ENCODE measurements at regions not wholly inside any gene's neighbourhood (a gene's known extent, or its start where the extent isn't known, plus 50 kb on each side); places are given as distances from the start of the nearest gene placed in this dataset.

DNA sequence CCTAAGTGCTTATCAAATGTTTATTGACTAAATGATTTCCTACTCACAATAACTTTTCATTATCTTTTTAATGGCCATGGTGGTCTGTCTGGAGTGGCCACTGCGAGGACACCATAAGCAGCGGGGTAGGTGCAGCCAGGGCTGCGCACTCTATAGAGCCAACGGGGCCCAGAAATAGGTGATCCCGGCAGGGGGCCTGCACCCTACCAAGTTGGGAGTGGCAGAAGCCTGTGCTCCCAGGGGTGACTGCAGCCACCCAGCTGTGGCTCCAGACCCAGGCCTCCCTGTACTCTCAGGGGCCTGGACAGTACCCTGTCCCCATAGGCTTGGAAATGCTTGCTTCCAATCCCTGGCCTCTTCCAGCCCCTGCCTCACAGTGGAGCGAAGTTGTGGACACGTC is 426.4 kb upstream of the FAT3 start:
- Histone ChIP-seq H3F3A (replicated peaks; ENCODE audit: insufficient read depth) (no peaks in the 10 kb centered on the region), H3K9ac (no peak overlapping the region), H3K4me3 (ENCODE audit: low read depth in 2 of 2, low read length in 1 of 2) (no peak overlapping the region), H4K20me1 (ENCODE audit: insufficient read depth) (no peaks in the 10 kb centered on the region), H3K27me3 (ENCODE audit: insufficient read depth) (no peaks in the 10 kb centered on the region), H3K4me1 (ENCODE audit: control insufficient read depth in 1 of 2, insufficient read depth in 2 of 2, low read depth in 1 of 2, low read length in 1 of 2) (peaks cover 0 to 4% of the 10 kb centered on the region in 2 experiments; a peak in 2 of 4 replicates), H3K9me3 (no peaks in the 10 kb centered on the region), H3K36me3 (replicated peaks in 1 of 2; ENCODE audit: control insufficient read depth in 1 of 2, insufficient read depth in 2 of 2, low read length in 1 of 2) (no peaks in the 10 kb centered on the region), H3K27ac (ENCODE audit: low read depth in 2 of 2, low read length in 1 of 2) (no peak overlapping the region), H3K79me2 (ENCODE audit: insufficient read depth) (no peaks in the 10 kb centered on the region), H2AFZ (ENCODE audit: low read depth) (no peak overlapping the region), H3K9me2 (no peaks in the 10 kb centered on the region), H3K4me2 (no peak overlapping the region)
- ChIA-PET CTCF (no interaction called here), POLR2A (no interaction called here)
- no peak for DNase-seq
- 80% methylated on average over 4 of the region's 7 CpGs for WGBS (ENCODE audit: low lambda C conversion rate)
- TF ChIP-seq RCOR1 (IDR thresholded peaks at IDR 0.05; ENCODE audit: low read length) = no peak
- no peak for TF ChIP-seq NFIC (IDR thresholded peaks at IDR 0.05; ENCODE audit: borderline replicate concordance)
- TF ChIP-seq, protein P1, sequence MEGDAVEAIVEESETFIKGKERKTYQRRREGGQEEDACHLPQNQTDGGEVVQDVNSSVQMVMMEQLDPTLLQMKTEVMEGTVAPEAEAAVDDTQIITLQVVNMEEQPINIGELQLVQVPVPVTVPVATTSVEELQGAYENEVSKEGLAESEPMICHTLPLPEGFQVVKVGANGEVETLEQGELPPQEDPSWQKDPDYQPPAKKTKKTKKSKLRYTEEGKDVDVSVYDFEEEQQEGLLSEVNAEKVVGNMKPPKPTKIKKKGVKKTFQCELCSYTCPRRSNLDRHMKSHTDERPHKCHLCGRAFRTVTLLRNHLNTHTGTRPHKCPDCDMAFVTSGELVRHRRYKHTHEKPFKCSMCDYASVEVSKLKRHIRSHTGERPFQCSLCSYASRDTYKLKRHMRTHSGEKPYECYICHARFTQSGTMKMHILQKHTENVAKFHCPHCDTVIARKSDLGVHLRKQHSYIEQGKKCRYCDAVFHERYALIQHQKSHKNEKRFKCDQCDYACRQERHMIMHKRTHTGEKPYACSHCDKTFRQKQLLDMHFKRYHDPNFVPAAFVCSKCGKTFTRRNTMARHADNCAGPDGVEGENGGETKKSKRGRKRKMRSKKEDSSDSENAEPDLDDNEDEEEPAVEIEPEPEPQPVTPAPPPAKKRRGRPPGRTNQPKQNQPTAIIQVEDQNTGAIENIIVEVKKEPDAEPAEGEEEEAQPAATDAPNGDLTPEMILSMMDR (IDR thresholded peaks at IDR 0.05) = no peak
- no peak for TF ChIP-seq RXRA (IDR thresholded peaks at IDR 0.05; ENCODE audit: borderline replicate concordance, low read depth)
- no peak for TF ChIP-seq POLR2AphosphoS5 (IDR thresholded peaks at IDR 0.05; ENCODE audit: low read depth, low read length)
- TF ChIP-seq, protein P2, sequence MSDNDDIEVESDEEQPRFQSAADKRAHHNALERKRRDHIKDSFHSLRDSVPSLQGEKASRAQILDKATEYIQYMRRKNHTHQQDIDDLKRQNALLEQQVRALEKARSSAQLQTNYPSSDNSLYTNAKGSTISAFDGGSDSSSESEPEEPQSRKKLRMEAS (IDR thresholded peaks at IDR 0.05; ENCODE audit: low read depth) = no peak
- no peak for TF ChIP-seq TEAD4 (IDR thresholded peaks at IDR 0.05; ENCODE audit: borderline replicate concordance, insufficient read depth)
- no peak for TF ChIP-seq GABPA (IDR thresholded peaks at IDR 0.05; ENCODE audit: low read depth)
- TF ChIP-seq, protein P3, sequence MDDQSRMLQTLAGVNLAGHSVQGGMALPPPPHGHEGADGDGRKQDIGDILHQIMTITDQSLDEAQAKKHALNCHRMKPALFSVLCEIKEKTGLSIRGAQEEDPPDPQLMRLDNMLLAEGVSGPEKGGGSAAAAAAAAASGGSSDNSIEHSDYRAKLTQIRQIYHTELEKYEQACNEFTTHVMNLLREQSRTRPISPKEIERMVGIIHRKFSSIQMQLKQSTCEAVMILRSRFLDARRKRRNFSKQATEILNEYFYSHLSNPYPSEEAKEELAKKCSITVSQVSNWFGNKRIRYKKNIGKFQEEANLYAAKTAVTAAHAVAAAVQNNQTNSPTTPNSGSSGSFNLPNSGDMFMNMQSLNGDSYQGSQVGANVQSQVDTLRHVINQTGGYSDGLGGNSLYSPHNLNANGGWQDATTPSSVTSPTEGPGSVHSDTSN (IDR thresholded peaks at IDR 0.05) = no peak
- TF ChIP-seq FOXJ3 (CRISPR knock-in tag; IDR thresholded peaks at IDR 0.05) = no peak

DNA sequence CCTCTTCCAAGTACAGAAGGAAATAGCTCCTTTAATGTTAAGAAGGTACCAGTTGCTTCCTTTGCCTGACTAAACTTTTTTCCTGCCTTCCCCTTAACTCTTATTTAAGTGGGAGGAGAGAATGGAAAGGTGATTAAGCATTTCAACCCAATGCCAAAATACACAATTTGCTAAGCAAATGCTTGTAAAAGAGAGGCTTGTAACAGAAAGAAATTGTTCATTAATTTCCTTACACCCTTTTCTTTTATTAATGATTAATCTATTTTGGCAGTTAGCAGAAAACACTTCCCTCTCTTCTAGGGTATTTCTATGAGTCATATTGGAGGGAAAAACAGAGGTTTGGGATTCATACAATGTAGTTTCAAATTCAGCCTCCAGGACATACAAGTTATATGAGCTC is 427.6 kb upstream of the FAT3 start:
- POLR2A ChIA-PET = no interaction called here
- CTCF ChIA-PET = interaction anchor here (1.0 to 1.2 kb wide), 2 partner anchors 39 to 229 kb away, joined by 3 read pairs; no protein-coding TSS in a partner anchor
- TF ChIP-seq MEF2A (IDR thresholded peaks at IDR 0.05; ENCODE audit: borderline replicate concordance, low read depth) = no peak
- no peak for TF ChIP-seq TEAD4 (IDR thresholded peaks at IDR 0.05; ENCODE audit: borderline replicate concordance, insufficient read depth)
- TF ChIP-seq, protein P3 (IDR thresholded peaks at IDR 0.05) = no peak

More for the DNA sequence above, 427.6 kb upstream of the FAT3 start:
- Histone ChIP-seq H3K36me3 (replicated peaks in 1 of 2; ENCODE audit: control insufficient read depth in 1 of 2, insufficient read depth in 2 of 2, low read length in 1 of 2) (no peaks in the 10 kb centered on the region), H3F3A (replicated peaks; ENCODE audit: insufficient read depth) (no peaks in the 10 kb centered on the region), H3K9ac (no peak overlapping the region), H3K9me2 (no peaks in the 10 kb centered on the region), H2AFZ (ENCODE audit: low read depth) (no peak overlapping the region), H3K27me3 (ENCODE audit: insufficient read depth) (no peaks in the 10 kb centered on the region), H3K4me3 (ENCODE audit: low read depth in 2 of 2, low read length in 1 of 2) (no peak overlapping the region), H3K4me1 (ENCODE audit: control insufficient read depth in 1 of 2, insufficient read depth in 2 of 2, low read depth in 1 of 2, low read length in 1 of 2) (peaks cover 0 to 4% of the 10 kb centered on the region in 2 experiments; a peak in 2 of 4 replicates), H4K20me1 (ENCODE audit: insufficient read depth) (no peaks in the 10 kb centered on the region), H3K79me2 (ENCODE audit: insufficient read depth) (no peaks in the 10 kb centered on the region), H3K9me3 (no peaks in the 10 kb centered on the region), H3K27ac (ENCODE audit: low read depth in 2 of 2, low read length in 1 of 2) (no peak overlapping the region), H3K4me2 (no peak overlapping the region)
- no peak for DNase-seq

Measured in SK-N-SH (cell line).